Stimulated activated naive CD8-positive, alpha-beta T cell treated with anti-CD3 and anti-CD28 coated beads, Interleukin-15, amount 100 ng/mL, for 72 hours (primary cell): ENCODE measurements at regions not wholly inside any gene's neighbourhood (a gene's known extent, or its start where the extent isn't known, plus 50 kb on each side); places are given as distances from the start of the nearest gene placed in this dataset.

Source experiments
- ATAC-seq: fragments of 150-1000 bp; cut with Tn5 transposase; 2 replicates; pipeline ENCODE4 v1.10.0; 2021; ENCODE audit warnings: mild to moderate bottlenecking, moderate library complexity
- DNase-seq, 2 donors: peaks; one replicate each; pipeline ENCODE4 v3.0.0; 2021 to 2022
- H3K27ac Mint-ChIP-seq, 2 donors: one replicate each; pipeline ENCODE4 v1.8.0; 2022; ENCODE audit warnings: mild to moderate bottlenecking in 2 of 2, mixed read lengths in 2 of 2, moderate library complexity in 2 of 2
- H3K27me3 Mint-ChIP-seq: one replicate; pipeline ENCODE4 v1.8.0; 2022; ENCODE audit warnings: mixed read lengths
- H3K4me1 Mint-ChIP-seq: one replicate; pipeline ENCODE4 v1.8.0; 2022; ENCODE audit warnings: mild to moderate bottlenecking, mixed read lengths
- H3K4me3 Mint-ChIP-seq, 2 donors: one replicate each; pipeline ENCODE4 v1.8.0; 2022; ENCODE audit warnings: mild to moderate bottlenecking in 2 of 2, mixed read lengths in 2 of 2, moderate library complexity in 1 of 2
- H3K9me3 Mint-ChIP-seq, 2 donors: one replicate each; pipeline ENCODE4 v1.8.0; 2022; ENCODE audit warnings: mixed read lengths in 2 of 2

DNA sequence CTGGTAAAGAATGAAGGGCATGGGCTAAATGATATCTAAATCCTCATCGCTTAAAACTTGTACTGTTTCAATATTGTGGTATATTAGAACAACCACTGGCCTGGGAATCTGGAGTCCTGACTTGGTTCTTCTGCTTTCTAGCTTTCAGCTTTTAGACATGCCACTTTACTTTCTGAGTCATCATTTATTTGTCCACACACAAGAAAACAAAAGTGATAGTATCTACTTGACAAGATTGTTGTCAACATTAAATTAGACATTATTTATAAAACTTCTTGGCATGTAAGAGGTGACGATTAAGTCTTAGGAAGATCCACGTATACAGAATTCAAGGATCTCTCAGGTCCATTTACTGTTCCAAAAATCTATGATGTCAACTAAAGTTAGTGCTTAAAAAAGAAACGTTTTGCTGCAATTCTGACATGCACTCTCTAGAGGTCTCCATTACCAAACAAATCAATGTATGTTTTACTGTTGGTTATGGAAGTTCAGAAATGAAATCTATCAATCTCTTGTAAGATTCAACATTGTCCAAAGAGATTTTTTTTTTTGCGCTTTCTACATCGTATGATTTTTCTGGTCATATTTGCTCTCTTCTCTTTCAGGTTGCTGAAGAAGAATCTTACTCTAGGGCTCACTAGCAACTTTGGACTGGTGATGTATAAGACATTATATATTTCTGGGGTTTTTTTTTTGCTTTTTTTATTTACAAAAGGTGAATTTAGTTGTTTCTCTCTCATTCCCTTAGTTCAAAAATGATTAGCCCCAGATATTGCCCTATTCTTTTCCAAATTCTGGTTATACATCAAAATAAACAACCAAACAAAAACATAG lies 53.6 kb upstream of the DYNC1I1 start:
- Mint-ChIP-seq H3K27ac (no peak overlapping the region), H3K4me3 (no peak overlapping the region), H3K27me3 (peaks cover 15% of the 10 kb centered on the region), H3K4me1 (no peaks in the 10 kb centered on the region), H3K9me3 (no peaks in the 10 kb centered on the region)
- no peak for DNase-seq
- ATAC-seq, result no peak

DNA sequence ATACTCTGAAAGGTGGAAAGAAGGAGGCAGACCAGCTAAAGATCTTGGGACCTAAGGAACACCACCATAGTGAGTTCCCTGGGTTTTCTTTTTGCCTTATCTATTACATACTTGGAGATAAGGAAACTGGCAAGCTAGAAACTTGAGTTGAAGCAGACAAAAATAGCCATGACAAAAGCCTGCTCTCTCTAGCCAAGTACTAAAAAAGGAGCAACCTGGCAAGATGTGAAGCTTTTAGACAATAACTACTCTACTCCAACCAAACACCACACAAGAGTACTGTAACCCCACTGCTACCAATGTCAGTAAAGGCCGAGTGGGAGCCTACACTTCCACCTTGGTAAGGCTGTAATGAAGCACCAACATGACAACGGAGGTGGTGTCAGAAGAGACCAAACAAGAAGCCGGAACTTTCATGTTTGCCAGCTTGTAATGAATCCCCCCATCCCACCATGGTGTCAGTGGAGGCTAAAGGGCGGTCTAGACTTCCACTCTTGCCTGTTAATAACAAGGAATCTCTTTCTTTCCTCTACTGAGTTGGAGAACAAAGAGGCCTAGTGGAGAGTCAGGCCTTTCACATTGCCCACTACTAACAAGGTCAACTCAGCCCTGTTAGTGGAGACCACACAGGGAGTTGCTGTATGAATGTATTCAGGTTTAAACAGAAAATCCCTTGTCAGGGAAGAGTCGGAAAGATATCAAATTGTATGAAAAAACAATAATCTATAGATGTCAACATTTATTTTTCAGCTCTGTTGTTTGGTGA lies 55.8 kb upstream of the DYNC1I1 start:
- Mint-ChIP-seq H3K4me3 (no peak overlapping the region), H3K27ac (no peak overlapping the region), H3K4me1 (no peaks in the 10 kb centered on the region), H3K9me3 (no peaks in the 10 kb centered on the region), H3K27me3 (peaks cover 4% of the 10 kb centered on the region)
- ATAC-seq (no peak), DNase-seq (no peak)

DNA sequence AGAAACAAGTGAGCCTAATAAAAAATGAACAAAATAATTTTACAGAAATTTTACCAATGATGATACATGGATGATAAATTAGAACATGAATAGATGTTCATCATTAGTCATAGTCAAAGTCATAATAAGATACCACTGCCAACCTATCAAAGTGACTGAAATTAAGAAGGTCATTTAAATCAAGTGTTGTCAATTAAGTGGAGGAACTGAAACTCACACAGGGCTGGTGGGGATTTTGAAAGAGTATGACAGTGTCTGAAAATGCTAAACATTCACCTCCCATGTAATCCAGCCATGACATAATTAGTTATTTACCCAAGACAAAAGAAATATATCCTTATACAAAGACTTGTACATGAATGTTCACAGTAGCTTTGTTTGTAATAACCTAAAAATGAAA lies 57.1 kb upstream of the DYNC1I1 start:
- ATAC-seq, result no peak
- no peak for DNase-seq
- Mint-ChIP-seq H3K4me3 (no peak overlapping the region), H3K27me3 (peaks cover 9% of the 10 kb centered on the region), H3K27ac (no peak overlapping the region), H3K4me1 (no peaks in the 10 kb centered on the region), H3K9me3 (peaks cover 0 to 9% of the 10 kb centered on the region in 2 donors)

DNA sequence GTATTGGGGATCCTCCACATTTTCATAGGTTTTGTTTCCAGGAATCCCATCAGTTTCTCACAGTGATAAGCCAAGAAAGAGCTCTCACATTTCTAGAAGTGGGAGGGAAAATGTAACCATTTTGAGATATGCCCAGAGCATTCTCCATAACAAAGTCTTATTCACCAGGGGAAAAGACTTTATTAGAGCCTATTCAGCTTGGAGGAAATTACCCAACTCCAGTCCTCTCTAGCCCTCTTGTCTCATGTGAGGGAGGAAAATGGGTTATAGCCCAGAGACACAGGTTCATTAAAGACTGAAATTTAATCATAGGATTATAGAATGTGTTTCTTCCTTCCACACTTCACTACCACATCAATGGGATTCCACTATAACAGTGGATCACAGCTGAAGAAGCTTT lies 61.6 kb upstream of the DYNC1I1 start:
- no peak for ATAC-seq
- Mint-ChIP-seq H3K4me3 (no peak overlapping the region), H3K4me1 (no peaks in the 10 kb centered on the region), H3K27ac (no peak overlapping the region), H3K9me3 (peaks cover 0 to 27% of the 10 kb centered on the region in 2 donors), H3K27me3 (peaks cover 26% of the 10 kb centered on the region)
- DNase-seq, result no peak

DNA sequence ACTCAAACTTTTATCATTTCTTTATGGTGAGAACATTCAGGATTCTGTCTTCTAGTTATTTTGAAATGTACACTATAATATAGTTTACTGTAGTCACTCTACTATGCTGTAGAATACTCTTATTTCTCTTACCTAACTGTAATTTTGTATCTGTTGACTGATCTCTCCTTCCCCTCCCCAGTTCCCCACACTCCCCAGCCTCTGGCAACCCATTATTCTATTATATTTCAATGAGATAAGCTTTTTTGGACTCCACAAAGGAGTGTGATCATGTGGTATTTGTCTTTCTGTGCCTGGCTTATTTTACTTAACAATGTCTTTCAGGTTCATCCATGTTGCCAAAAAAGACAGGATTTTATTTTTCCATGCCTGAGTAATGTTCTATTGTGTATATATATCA lies 71.4 kb upstream of the DYNC1I1 start:
- H3K4me3 Mint-ChIP-seq, result no peak overlapping the region
- H3K4me1 Mint-ChIP-seq, result no peaks in the 10 kb centered on the region
- H3K9me3 Mint-ChIP-seq, result peaks cover 0 to 10% of the 10 kb centered on the region in 2 donors
- H3K27ac Mint-ChIP-seq, result no peak overlapping the region
- ATAC-seq (no peak), DNase-seq (no peak)
- peaks cover 8% of the 10 kb centered on the region for H3K27me3 Mint-ChIP-seq

DNA sequence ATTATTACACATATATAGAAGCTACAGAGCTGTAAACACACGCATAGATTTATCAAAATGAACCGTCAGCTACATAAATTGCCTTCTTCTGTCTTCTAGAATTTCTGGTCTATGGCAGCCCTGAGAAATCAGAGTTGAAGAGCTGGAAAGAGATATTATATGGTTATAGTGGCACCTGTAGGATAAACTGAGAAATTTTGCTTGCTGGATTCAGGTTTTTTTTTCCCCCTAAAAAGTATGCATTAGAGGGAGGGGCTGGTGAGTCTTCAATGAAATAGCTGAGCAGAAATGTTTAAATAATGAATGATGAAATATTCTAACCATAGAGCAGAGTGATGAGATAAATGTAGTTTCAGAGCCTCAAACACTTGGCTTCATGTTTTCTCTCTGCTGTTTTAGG lies 78.0 kb upstream of the DYNC1I1 start:
- DNase-seq, result no peak
- peaks cover 7% of the 10 kb centered on the region for H3K27me3 Mint-ChIP-seq
- H3K27ac Mint-ChIP-seq, result no peak overlapping the region
- H3K4me3 Mint-ChIP-seq, result no peak overlapping the region
- no peak for ATAC-seq
- no peaks in the 10 kb centered on the region for H3K4me1 Mint-ChIP-seq
- H3K9me3 Mint-ChIP-seq, result no peaks in the 10 kb centered on the region

DNA sequence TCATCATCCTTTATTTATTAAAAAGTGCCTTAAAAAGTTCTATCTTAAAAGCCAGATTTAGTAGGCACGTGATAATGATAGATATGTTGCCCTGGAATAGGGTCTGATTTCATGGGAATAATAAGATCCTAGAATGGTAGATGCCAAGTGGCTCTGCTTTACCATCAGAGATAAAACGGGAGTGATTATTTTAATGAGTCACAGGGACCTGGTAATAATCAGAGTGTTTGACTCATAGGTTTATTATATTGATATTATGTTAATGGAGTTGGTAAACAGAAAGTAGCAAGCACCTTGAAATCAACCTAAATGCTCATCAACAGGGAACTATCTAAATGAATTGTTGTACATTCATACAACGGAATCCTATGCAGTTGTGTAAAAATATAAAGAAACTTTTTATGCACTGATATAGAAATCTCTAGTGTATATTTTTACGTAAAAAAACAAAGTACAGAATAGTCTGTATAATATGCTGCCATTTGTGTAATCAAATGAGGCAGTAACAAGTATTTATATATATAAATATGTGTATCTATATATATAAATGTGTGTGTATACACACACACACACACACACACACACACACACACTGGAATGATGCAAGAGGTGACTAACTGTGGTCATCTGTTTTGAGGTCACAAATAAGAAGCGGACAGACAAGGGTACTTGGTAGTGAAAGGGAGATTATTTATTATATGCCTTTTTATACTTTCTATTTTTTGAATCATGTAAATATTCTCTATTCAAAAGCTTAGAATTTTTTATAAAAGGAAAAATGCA lies 78.6 kb upstream of the DYNC1I1 start:
- Mint-ChIP-seq H3K4me3 (no peak overlapping the region), H3K4me1 (no peaks in the 10 kb centered on the region), H3K27ac (no peak overlapping the region), H3K9me3 (no peaks in the 10 kb centered on the region), H3K27me3 (peaks cover 7% of the 10 kb centered on the region)
- DNase-seq (no peak), ATAC-seq (no peak)

DNA sequence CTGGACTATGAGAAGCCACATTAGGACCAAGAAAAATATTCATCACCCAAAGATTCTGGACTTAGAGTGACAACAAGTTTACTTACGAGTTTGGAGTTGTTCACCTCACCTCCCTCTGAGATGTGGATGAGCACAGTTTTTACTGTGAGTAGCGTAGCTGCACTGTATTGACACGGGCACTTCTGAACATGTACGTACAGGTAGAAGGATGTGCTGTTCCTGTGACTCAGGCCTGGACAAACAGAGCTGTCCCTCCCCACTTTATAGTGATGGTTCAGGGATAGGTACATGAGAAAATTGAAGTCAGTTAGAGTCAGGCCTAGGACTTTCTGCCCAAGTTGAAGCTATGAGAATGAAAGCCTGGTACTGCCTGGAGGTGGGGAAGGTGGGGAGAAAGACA lies 80.9 kb upstream of the DYNC1I1 start:
- ATAC-seq (no peak), DNase-seq (no peak)
- Mint-ChIP-seq H3K27me3 (peaks cover 7% of the 10 kb centered on the region), H3K4me3 (no peak overlapping the region), H3K4me1 (no peaks in the 10 kb centered on the region), H3K27ac (no peak overlapping the region), H3K9me3 (no peaks in the 10 kb centered on the region)

DNA sequence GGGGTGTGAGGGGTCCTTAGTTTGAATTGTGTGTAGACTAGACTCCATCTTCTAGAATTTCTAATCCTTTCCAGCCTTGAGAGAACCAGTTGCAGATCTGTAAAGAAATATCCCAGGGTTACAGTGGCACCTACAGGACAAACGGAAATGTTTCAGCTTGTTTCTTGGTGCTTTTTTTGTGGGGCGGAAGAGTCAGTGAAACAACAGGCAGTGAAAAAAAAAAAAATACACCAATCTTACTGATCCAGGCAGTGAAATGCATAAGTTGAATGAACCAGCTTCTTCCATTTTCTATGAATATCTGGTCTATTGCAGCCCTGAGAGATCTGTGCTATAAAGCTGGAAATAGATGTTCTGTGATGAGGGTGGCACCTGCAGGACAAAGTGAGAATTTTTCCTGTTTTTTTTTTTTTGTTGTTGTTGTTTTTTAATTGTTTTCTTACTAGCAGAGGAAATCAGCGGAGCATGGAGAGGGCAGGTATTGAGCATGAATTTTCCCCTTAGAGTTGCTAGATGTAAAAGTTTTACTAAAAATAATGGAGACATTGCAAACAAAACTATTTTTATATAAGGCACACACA lies 81.9 kb upstream of the DYNC1I1 start:
- peak; percentile 9 to 13 for DNase-seq
- ATAC-seq, result peak; percentile 62
- no peak overlapping the region for H3K27ac Mint-ChIP-seq
- no peak overlapping the region for H3K4me3 Mint-ChIP-seq
- H3K27me3 Mint-ChIP-seq, result peaks cover 7% of the 10 kb centered on the region
- H3K4me1 Mint-ChIP-seq, result no peaks in the 10 kb centered on the region
- no peaks in the 10 kb centered on the region for H3K9me3 Mint-ChIP-seq

DNA sequence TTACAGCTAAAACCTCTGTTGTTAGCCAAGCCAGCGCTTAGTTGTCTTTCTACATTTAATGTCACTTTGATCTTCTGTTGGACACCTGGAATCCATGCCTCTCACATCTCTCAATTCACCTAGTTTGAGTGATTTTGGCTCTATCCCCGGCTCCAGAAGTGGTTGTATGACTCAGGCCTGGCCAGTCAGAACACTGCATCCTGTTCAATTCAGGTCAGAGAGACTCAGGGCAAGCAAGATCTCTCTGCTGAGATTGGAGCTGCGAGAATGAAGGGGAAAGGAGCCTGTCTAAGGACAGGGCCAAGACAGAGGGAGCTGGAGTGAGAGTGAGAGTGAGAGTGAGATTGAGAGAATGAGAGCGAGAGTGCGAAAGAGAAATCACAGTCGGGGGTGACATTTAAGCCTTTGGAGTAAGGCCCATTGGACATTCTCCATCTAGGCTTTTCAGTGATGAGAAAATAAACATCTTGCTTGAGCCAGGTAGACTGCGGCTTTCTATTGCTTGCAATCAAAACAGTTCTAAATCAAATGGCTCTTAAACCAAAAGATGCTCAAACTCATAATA lies 83.3 kb upstream of the DYNC1I1 start:
- no peaks in the 10 kb centered on the region for H3K9me3 Mint-ChIP-seq
- no peak overlapping the region for H3K4me3 Mint-ChIP-seq
- no peaks in the 10 kb centered on the region for H3K4me1 Mint-ChIP-seq
- DNase-seq, result no peak
- ATAC-seq, result no peak
- H3K27ac Mint-ChIP-seq, result no peak overlapping the region
- H3K27me3 Mint-ChIP-seq, result peaks cover 7% of the 10 kb centered on the region

DNA sequence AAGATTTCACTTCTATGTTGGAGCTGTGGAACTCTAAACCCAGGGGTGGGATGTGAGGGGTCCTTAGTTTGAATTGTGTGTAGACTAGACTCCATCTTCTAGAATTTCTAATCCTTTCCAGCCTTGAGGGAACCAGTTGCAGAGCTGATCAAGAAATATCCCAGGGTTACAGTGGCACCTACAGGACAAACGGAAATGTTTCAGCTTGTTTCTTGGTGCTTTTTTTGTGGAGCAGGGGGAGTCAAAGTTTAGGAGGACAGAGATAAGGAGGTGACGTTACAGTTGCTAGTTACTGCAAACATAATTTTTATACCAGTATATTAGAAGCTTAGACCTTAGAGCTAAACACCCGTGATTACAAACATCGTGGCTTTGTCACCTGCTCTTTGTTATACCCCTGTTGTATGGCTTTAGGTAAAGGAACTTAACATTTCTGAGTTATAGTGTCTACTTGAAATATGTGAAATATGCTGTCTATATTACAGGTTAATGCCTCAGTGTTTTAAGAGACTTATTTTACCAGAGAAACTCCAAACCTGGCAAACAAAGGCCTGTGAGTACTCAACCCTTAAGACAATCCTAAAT lies 84.5 kb upstream of the DYNC1I1 start:
- Mint-ChIP-seq H3K27ac (no peak overlapping the region), H3K27me3 (no peaks in the 10 kb centered on the region), H3K4me1 (no peaks in the 10 kb centered on the region), H3K4me3 (no peak overlapping the region), H3K9me3 (no peaks in the 10 kb centered on the region)
- ATAC-seq (peak; percentile 8), DNase-seq (no peak)

DNA sequence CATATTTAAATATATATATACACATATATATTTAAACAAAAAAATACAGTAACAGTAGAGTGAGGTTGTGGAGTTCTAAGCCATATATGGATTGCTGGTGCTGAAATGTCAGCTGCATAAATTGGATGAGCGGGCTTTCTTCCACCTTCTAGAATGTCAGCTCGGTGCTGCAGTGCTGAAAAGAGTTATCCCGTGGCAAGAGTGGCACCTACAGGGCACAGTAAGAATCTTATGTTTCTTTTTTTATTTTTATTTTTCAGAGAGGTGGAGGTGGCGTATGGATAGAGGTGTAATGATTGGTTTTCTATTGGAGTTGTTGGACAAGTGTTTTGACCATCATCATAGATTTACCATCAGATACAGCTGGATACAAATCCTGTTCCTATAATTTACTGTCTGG lies 86.2 kb upstream of the DYNC1I1 start:
- no peaks in the 10 kb centered on the region for H3K9me3 Mint-ChIP-seq
- no peaks in the 10 kb centered on the region for H3K4me1 Mint-ChIP-seq
- DNase-seq (no peak), ATAC-seq (peak; percentile 41)
- H3K4me3 Mint-ChIP-seq, result no peak overlapping the region
- no peak overlapping the region for H3K27ac Mint-ChIP-seq
- H3K27me3 Mint-ChIP-seq, result no peaks in the 10 kb centered on the region

DNA sequence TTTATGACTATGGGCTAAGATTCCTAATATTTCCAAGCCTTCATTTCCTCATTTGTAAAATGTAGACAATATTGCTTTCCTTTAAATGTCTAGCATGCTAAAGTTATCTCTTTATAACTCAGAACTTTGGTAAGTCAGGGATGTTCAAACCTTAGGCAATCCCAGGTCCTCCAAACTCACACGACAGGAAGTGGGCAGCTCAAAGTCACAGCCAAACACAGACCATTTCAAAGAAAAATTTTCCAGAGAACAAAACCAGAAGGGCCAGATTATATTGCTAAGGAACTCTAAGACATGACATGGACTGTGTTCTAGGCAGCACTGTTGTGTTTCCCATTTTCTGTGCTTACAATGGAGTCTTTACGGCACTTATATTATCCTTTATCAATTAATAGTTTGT lies 87.8 kb upstream of the DYNC1I1 start:
- ATAC-seq (no peak), DNase-seq (no peak)
- no peaks in the 10 kb centered on the region for H3K4me1 Mint-ChIP-seq
- no peak overlapping the region for H3K27ac Mint-ChIP-seq
- no peak overlapping the region for H3K4me3 Mint-ChIP-seq
- H3K27me3 Mint-ChIP-seq, result no peaks in the 10 kb centered on the region
- H3K9me3 Mint-ChIP-seq, result no peaks in the 10 kb centered on the region

DNA sequence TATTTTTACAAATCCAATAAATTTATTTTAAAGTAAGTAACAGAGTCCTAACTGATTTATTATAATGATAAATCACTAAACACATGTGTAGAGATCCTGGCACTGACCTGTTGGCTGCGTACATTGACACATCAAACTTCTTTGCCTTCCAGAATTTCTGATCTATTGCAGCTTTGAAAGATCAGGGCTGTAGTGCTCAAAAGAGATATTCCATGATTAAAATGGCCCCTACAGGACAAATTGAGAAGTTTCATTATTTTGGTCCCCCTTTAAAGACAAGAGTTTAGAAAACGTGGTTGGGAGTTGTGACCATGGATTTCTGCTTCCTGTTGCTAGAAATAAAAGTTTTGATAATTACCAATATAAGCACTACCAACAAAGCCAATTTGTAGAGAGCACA lies 87.7 kb upstream of the PDK4 start:
- Mint-ChIP-seq H3K27ac (no peak overlapping the region), H3K9me3 (no peaks in the 10 kb centered on the region), H3K4me1 (no peaks in the 10 kb centered on the region), H3K27me3 (no peaks in the 10 kb centered on the region), H3K4me3 (no peak overlapping the region)
- DNase-seq (no peak), ATAC-seq (no peak)

DNA sequence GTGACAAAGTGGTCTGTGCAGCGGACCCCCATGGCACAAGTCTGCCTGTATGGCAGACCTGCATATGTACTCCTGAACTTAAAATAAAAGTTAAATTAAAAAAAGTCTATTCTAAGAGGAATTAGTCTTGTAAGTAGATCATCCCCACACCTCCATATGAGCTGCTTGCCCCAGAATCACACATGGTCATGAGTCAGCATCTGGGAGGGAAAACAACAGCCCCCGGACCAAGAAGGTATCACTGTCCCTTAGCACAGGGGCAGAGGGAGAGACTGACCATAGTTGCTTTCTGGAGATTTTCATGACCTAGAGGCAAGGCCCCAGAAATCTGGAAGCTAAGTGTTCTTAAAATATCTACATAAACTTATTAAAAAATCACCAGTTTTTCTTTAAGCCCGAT lies 86.6 kb upstream of the PDK4 start:
- no peak overlapping the region for H3K4me3 Mint-ChIP-seq
- DNase-seq (no peak), ATAC-seq (no peak)
- no peaks in the 10 kb centered on the region for H3K4me1 Mint-ChIP-seq
- H3K27ac Mint-ChIP-seq, result no peak overlapping the region
- H3K27me3 Mint-ChIP-seq, result no peaks in the 10 kb centered on the region
- no peaks in the 10 kb centered on the region for H3K9me3 Mint-ChIP-seq
